SU-DHL-6 (cell line): ENCODE measurements at regions not wholly inside any gene's neighbourhood (a gene's known extent, or its start where the extent isn't known, plus 50 kb on each side); places are given as distances from the start of the nearest gene placed in this dataset.

ENCODE experiments used
- H2AFZ ChIP-seq: fragments of 200-600 bp; sonication (generic); 2 replicates; pipeline ENCODE4 v1.6.1; 2014; ENCODE audit warnings: low read depth, mild to moderate bottlenecking, moderate library complexity, mixed read lengths, antibody characterized with exemption, low read length; ENCODE audit not compliant: severe bottlenecking
- H3F3A ChIP-seq: fragments of 200-600 bp; shearing (Covaris generic); 2 replicates; pipeline ENCODE4 v1.6.0; 2016; ENCODE audit warnings: antibody characterized with exemption, mild to moderate bottlenecking; ENCODE audit not compliant: insufficient read depth
- H3K27ac ChIP-seq: fragments of 200-600 bp; sonication (generic); 2 replicates; pipeline ENCODE4 v1.5.1; 2016; ENCODE audit warnings: low read depth, mild to moderate bottlenecking, low read length, moderate library complexity, mixed read lengths
- H3K27me3 ChIP-seq: fragments of 200-600 bp; sonication (generic), shearing (Covaris generic); 2 replicates; pipeline ENCODE4 v1.6.0; 2014; ENCODE audit warnings: mild to moderate bottlenecking, low read length
- H3K36me3 ChIP-seq: fragments of 200-600 bp; sonication (generic); 2 replicates; pipeline ENCODE4 v1.6.1; 2014; ENCODE audit warnings: mild to moderate bottlenecking, low read length, mixed read lengths
- H3K4me2 ChIP-seq: fragments of 300-600, 200-600 bp; shearing (Covaris generic), sonication (generic); 2 replicates; pipeline ENCODE4 v1.6.0; 2014; ENCODE audit warnings: low read length, low read depth, mild to moderate bottlenecking; ENCODE audit not compliant: poor library complexity, severe bottlenecking
- H3K4me3 ChIP-seq: fragments of 200-600 bp; sonication (generic); 2 replicates; pipeline ENCODE4 v1.5.1; 2014; ENCODE audit warnings: antibody characterized with exemption, low read length, mild to moderate bottlenecking, mixed read lengths; ENCODE audit not compliant: insufficient read depth, poor library complexity, severe bottlenecking
- H3K79me2 ChIP-seq: fragments of 200-600 bp; sonication (generic); 2 replicates; pipeline ENCODE4 v1.6.1; 2014; ENCODE audit warnings: mild to moderate bottlenecking, low read length, moderate library complexity; ENCODE audit not compliant: insufficient read depth
- H3K9ac ChIP-seq: fragments of 200-600 bp; sonication (generic); 2 replicates; pipeline ENCODE4 v1.7.0; 2014; ENCODE audit warnings: mild to moderate bottlenecking, low read length
- H3K9me2 ChIP-seq: fragments of 200-600 bp; sonication (generic); replicated peaks from 2 replicates; pipeline ENCODE4 v1.6.1; 2014; ENCODE audit warnings: low read length; ENCODE audit not compliant: insufficient read depth
- H3K9me3 ChIP-seq: fragments of 200-600 bp; sonication (generic); 2 replicates; pipeline ENCODE4 v1.6.1; 2014; ENCODE audit warnings: low read length, mixed read lengths; ENCODE audit not compliant: insufficient read depth
- H4K20me1 ChIP-seq: fragments of 200-600 bp; sonication (generic); 2 replicates; pipeline ENCODE4 v1.6.1; 2014; ENCODE audit warnings: low read depth, mild to moderate bottlenecking, antibody characterized with exemption, low read length, moderate library complexity, mixed read lengths
- EZH2phosphoT487 ChIP-seq: fragments of 200-600 bp; sonication (generic), shearing (Covaris generic); conservative IDR thresholded peaks from 2 replicates; pipeline ENCODE4 v1.6.1; 2018; ENCODE audit warnings: mild to moderate bottlenecking, antibody characterized with exemption, low read length, moderate library complexity, mixed read lengths
- TF ChIP-seq, protein P1 (sequence below): fragments of 200-600 bp; sonication (generic); IDR thresholded peaks from one replicate; pipeline ENCODE4 v1.5.1; 2017; ENCODE audit warnings: antibody characterized with exemption, mild to moderate bottlenecking, low read length, moderate library complexity; ENCODE audit not compliant: insufficient read depth, poor library complexity, severe bottlenecking

DNA sequence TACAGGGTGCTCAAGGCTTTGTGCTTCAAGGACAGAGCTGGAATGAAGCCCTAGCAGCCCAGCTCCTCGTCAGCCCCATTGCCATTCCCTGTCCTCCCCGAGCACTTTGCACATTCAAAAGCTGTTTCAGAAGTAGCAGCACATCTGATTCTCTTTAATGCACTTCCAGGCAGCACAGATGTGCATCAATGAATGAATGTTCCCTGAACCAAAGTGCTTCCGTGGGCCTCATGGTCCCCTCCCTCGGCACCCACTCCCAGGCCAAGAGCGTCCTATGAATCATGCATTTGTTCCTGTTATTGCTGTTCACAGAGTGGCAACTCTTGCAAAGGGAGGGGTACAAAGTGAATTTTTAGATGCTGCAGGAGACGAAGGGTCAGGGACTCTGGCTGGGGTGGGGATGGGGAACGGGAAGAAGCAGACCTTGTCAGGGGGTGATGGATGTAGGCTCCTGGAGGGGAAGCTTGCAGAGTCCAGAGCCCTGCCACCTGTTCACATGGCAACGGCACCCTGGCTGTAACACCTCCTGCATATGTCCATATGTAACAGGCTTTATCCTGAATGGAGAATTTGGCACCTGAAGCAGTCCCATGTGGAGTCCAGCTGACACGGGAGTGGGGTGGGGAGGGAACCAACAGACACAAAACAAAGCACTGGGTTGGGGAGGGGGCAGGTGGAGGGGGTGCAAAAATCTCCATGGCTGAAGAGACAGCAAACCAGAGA, 62.2 kb upstream of the BAIAP2L1 start:
- no peaks in the 10 kb centered on the region for H4K20me1 ChIP-seq
- no peak overlapping the region for H3K27ac ChIP-seq
- no peaks in the 10 kb centered on the region for H3F3A ChIP-seq
- H3K79me2 ChIP-seq: no peaks in the 10 kb centered on the region
- H3K4me2 ChIP-seq: no peak overlapping the region
- no peak for TF ChIP-seq EZH2phosphoT487
- TF ChIP-seq, protein P1, sequence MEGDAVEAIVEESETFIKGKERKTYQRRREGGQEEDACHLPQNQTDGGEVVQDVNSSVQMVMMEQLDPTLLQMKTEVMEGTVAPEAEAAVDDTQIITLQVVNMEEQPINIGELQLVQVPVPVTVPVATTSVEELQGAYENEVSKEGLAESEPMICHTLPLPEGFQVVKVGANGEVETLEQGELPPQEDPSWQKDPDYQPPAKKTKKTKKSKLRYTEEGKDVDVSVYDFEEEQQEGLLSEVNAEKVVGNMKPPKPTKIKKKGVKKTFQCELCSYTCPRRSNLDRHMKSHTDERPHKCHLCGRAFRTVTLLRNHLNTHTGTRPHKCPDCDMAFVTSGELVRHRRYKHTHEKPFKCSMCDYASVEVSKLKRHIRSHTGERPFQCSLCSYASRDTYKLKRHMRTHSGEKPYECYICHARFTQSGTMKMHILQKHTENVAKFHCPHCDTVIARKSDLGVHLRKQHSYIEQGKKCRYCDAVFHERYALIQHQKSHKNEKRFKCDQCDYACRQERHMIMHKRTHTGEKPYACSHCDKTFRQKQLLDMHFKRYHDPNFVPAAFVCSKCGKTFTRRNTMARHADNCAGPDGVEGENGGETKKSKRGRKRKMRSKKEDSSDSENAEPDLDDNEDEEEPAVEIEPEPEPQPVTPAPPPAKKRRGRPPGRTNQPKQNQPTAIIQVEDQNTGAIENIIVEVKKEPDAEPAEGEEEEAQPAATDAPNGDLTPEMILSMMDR: no peak
- no peak overlapping the region for H2AFZ ChIP-seq
- H3K36me3 ChIP-seq: no peaks in the 10 kb centered on the region
- H3K9ac ChIP-seq: no peak overlapping the region
- no peak overlapping the region for H3K4me3 ChIP-seq
- no peaks in the 10 kb centered on the region for H3K9me3 ChIP-seq
- no peaks in the 10 kb centered on the region for H3K9me2 ChIP-seq
- no peaks in the 10 kb centered on the region for H3K27me3 ChIP-seq

DNA sequence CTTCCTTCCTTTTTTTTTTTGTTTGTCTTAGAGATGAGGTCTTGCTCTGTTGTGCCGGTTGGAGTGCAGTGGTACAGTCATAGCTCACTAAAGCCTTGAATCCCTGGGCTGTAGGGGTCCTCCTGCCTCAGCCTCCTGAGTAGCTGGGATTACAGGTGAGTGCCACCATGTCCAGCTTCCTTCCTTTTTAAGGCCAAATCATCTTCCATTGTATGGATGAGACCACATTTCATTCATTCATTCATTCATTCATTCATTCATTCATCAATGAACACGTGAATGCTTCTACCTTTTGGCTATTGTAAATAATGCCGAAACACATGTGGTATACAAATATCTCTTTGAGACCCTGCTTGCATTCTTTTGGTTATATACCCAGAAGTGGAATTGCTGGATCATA, 60.0 kb upstream of the BAIAP2L1 start:
- no peaks in the 10 kb centered on the region for H4K20me1 ChIP-seq
- no peaks in the 10 kb centered on the region for H3K79me2 ChIP-seq
- H3K9ac ChIP-seq: no peak overlapping the region
- TF ChIP-seq, protein P1: no peak
- H3F3A ChIP-seq: no peaks in the 10 kb centered on the region
- H3K27ac ChIP-seq: no peak overlapping the region
- no peak overlapping the region for H3K4me3 ChIP-seq
- no peaks in the 10 kb centered on the region for H3K36me3 ChIP-seq
- H3K9me2 ChIP-seq: no peaks in the 10 kb centered on the region
- no peaks in the 10 kb centered on the region for H3K27me3 ChIP-seq
- no peak overlapping the region for H3K4me2 ChIP-seq
- H3K9me3 ChIP-seq: no peaks in the 10 kb centered on the region
- no peak overlapping the region for H2AFZ ChIP-seq

- Histone ChIP-seq H4K20me1 (no peaks in the 10 kb centered on the region), H3K9me2 (no peaks in the 10 kb centered on the region), H3K9ac (no peak overlapping the region), H3K27ac (no peak overlapping the region), H3K36me3 (no peaks in the 10 kb centered on the region), H3K4me2 (no peak overlapping the region), H2AFZ (no peak overlapping the region), H3K4me3 (no peak overlapping the region), H3K79me2 (no peaks in the 10 kb centered on the region), H3K9me3 (no peaks in the 10 kb centered on the region), H3F3A (no peaks in the 10 kb centered on the region), H3K27me3 (no peaks in the 10 kb centered on the region)
- no peak for TF ChIP-seq EZH2phosphoT487
- TF ChIP-seq, protein P1: no peak
These were observed 58.6 kb upstream of the BAIAP2L1 start for GRCh38 chr7:98459529-98459928.
